HFF-Myc (cell line): ENCODE measurements at regions not wholly inside any gene's neighbourhood (a gene's known extent, or its start where the extent isn't known, plus 50 kb on each side); places are given as distances from the start of the nearest gene placed in this dataset.

Experiments used
- DNase-seq: peaks from one replicate; pipeline ENCODE4 v3.0.0-alpha.2; 2011; ENCODE audit warnings: low read depth; ENCODE audit errors: extremely low read depth
- H3K4me3 ChIP-seq: replicated peaks from 2 replicates; pipeline ENCODE4 v1.5.1; 2011; ENCODE audit warnings: low read depth, mild to moderate bottlenecking, control low read depth, low read length
- CTCF ChIP-seq: IDR thresholded peaks from 2 replicates; pipeline ENCODE4 v1.5.1; 2012; ENCODE audit warnings: mild to moderate bottlenecking, low read depth, low read length, control low read depth; ENCODE audit errors: missing control alignments

GRCh38 chr18:30186245-30186644 lies 856.3 kb downstream of the DSC3 start:
- no peak overlapping the region for H3K4me3 ChIP-seq
- TF ChIP-seq CTCF = no peak
- no peak for DNase-seq

GRCh38 chr18:30177056-30177455 lies 865.5 kb downstream of the DSC3 start:
- no peak for DNase-seq
- no peak overlapping the region for H3K4me3 ChIP-seq
- no peak for TF ChIP-seq CTCF

- TF ChIP-seq CTCF = no peak
- H3K4me3 ChIP-seq = no peak overlapping the region
- DNase-seq = no peak
These were observed 866.8 kb downstream of the DSC3 start for GRCh38 chr18:30175621-30176225.

GRCh38 chr18:30175061-30175574 lies 867.4 kb downstream of the DSC3 start:
- H3K4me3 ChIP-seq = no peak overlapping the region
- no peak for TF ChIP-seq CTCF
- DNase-seq = no peak

- TF ChIP-seq CTCF = no peak
- H3K4me3 ChIP-seq = no peak overlapping the region
- DNase-seq = no peak
These were observed 879.0 kb downstream of the DSC3 start for GRCh38 chr18:30163573-30163972.

- no peak for TF ChIP-seq CTCF
- H3K4me3 ChIP-seq = no peak overlapping the region
These were observed 882.4 kb downstream of the DSC3 start for GRCh38 chr18:30160124-30160523.

More at GRCh38 chr18:30160124-30160523, 882.4 kb downstream of the DSC3 start:
- DNase-seq = no peak
